K562 (cell line): ENCODE measurements at regions not wholly inside any gene's neighbourhood (a gene's known extent, or its start where the extent isn't known, plus 50 kb on each side); places are given as distances from the start of the nearest gene placed in this dataset.

ENCODE experiments used
- BCL6 ChIP-seq: fragments of 250-450 bp; sonication (Bioruptor Pico); IDR thresholded peaks from 2 replicates; pipeline ENCODE4 v1.4.0; 2020
- BDP1 ChIP-seq: IDR thresholded peaks from 3 replicates; pipeline ENCODE4 v1.6.1; 2011; ENCODE audit not compliant: insufficient read length, insufficient read depth
- BRCA1 ChIP-seq, 2 experiments: fragments of 450-650 bp in 1 of 2; sonication (generic) in 1 of 2; formaldehyde crosslinking in 1 of 2; IDR thresholded peaks; 2 replicates each; pipeline versions ENCODE4 v1.5.0 to v1.6.1; 2017 to 2020; ENCODE audit warnings: mild to moderate bottlenecking in 1 of 2, missing genetic modification reagents in 1 of 2
- ZBTB7A ChIP-seq: IDR thresholded peaks from 2 replicates; pipeline ENCODE4 v1.6.1; 2011; ENCODE audit warnings: low read depth, mild to moderate bottlenecking, low read length, moderate library complexity, borderline replicate concordance; ENCODE audit not compliant: control insufficient read depth
- ZNF57 ChIP-seq: fragments of 450-650 bp; formaldehyde crosslinking; IDR thresholded peaks from 2 replicates; pipeline ENCODE4 v1.4.0; 2020; ENCODE audit warnings: mild to moderate bottlenecking, moderate library complexity
- TF ChIP-seq, protein P1 (sequence below): fragments of 250-450 bp; sonication (Bioruptor Pico); IDR thresholded peaks from 2 replicates; pipeline ENCODE4 v1.5.0; 2021; ENCODE audit warnings: mild to moderate bottlenecking, borderline replicate concordance
- TF ChIP-seq, protein P2 (sequence below): fragments of 250-450 bp; sonication (Bioruptor Pico); IDR thresholded peaks from 2 replicates; pipeline ENCODE4 v1.4.0; 2020

DNA sequence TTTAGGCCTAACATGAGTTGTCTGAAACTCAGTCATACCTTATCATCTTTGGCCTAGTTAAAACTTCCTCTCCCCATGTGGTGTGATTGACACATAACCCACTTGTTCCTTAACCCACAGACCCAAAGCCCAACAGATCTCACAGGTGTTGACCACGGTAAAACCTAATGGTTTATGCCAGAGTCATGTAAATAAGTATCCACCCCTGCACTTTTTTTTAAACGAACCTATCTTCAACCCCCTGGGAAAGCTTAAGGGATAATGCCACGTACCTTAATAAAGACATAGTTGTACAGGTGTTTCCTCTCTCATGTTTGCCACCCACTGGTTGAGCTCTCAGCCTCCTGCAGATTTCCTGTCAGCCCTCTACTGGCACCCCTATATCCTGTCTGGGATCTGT, 709.3 kb upstream of the CCDC179 start (continued):
- TF ChIP-seq, protein P1, sequence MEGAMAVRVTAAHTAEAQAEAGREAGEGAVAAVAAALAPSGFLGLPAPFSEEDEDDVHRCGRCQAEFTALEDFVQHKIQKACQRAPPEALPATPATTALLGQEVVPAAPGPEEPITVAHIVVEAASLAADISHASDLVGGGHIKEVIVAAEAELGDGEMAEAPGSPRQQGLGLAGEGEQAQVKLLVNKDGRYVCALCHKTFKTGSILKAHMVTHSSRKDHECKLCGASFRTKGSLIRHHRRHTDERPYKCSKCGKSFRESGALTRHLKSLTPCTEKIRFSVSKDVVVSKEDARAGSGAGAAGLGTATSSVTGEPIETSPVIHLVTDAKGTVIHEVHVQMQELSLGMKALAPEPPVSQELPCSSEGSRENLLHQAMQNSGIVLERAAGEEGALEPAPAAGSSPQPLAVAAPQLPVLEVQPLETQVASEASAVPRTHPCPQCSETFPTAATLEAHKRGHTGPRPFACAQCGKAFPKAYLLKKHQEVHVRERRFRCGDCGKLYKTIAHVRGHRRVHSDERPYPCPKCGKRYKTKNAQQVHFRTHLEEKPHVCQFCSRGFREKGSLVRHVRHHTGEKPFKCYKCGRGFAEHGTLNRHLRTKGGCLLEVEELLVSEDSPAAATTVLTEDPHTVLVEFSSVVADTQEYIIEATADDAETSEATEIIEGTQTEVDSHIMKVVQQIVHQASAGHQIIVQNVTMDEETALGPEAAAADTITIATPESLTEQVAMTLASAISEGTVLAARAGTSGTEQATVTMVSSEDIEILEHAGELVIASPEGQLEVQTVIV (CRISPR knock-in tag): no peak
- no peak for TF ChIP-seq BRCA1 (IDR thresholded peaks at IDR 0.05)
- no peak for TF ChIP-seq BRCA1 (CRISPR knock-in tag; IDR thresholded peaks at IDR 0.05)
- TF ChIP-seq, protein P2, sequence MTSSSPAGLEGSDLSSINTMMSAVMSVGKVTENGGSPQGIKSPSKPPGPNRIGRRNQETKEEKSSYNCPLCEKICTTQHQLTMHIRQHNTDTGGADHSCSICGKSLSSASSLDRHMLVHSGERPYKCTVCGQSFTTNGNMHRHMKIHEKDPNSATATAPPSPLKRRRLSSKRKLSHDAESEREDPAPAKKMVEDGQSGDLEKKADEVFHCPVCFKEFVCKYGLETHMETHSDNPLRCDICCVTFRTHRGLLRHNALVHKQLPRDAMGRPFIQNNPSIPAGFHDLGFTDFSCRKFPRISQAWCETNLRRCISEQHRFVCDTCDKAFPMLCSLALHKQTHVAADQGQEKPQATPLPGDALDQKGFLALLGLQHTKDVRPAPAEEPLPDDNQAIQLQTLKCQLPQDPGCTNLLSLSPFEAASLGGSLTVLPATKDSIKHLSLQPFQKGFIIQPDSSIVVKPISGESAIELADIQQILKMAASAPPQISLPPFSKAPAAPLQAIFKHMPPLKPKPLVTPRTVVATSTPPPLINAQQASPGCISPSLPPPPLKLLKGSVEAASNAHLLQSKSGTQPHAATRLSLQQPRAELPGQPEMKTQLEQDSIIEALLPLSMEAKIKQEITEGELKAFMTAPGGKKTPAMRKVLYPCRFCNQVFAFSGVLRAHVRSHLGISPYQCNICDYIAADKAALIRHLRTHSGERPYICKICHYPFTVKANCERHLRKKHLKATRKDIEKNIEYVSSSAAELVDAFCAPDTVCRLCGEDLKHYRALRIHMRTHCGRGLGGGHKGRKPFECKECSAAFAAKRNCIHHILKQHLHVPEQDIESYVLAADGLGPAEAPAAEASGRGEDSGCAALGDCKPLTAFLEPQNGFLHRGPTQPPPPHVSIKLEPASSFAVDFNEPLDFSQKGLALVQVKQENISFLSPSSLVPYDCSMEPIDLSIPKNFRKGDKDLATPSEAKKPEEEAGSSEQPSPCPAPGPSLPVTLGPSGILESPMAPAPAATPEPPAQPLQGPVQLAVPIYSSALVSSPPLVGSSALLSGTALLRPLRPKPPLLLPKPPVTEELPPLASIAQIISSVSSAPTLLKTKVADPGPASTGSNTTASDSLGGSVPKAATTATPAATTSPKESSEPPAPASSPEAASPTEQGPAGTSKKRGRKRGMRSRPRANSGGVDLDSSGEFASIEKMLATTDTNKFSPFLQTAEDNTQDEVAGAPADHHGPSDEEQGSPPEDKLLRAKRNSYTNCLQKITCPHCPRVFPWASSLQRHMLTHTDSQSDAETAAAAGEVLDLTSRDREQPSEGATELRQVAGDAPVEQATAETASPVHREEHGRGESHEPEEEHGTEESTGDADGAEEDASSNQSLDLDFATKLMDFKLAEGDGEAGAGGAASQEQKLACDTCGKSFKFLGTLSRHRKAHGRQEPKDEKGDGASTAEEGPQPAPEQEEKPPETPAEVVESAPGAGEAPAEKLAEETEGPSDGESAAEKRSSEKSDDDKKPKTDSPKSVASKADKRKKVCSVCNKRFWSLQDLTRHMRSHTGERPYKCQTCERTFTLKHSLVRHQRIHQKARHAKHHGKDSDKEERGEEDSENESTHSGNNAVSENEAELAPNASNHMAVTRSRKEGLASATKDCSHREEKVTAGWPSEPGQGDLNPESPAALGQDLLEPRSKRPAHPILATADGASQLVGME (CRISPR knock-in tag): no peak
- no peak for TF ChIP-seq BCL6 (CRISPR knock-in tag)
- TF ChIP-seq ZBTB7A: no peak
- no peak for TF ChIP-seq BDP1
- TF ChIP-seq ZNF57: no peak
